GM10266 (cell line): ENCODE measurements at regions not wholly inside any gene's neighbourhood (a gene's known extent, or its start where the extent isn't known, plus 50 kb on each side); places are given as distances from the start of the nearest gene placed in this dataset.
"Not testable (repeated sequence)": the region's sequence is repeated elsewhere in the genome, so short reads cannot be mapped to it uniquely, and the experiment has no call there.

ENCODE experiments used
- DNase-seq: peaks from one replicate; pipeline ENCODE4 v3.0.0; 2012; ENCODE audit errors: extremely low spot score
- TF ChIP-seq, protein P1 (sequence below): IDR thresholded peaks from 2 replicates; pipeline ENCODE4 v1.5.1; 2012; ENCODE audit warnings: mild to moderate bottlenecking, low read depth; ENCODE audit not compliant: control insufficient read depth, insufficient read depth; ENCODE audit errors: missing control alignments

DNA sequence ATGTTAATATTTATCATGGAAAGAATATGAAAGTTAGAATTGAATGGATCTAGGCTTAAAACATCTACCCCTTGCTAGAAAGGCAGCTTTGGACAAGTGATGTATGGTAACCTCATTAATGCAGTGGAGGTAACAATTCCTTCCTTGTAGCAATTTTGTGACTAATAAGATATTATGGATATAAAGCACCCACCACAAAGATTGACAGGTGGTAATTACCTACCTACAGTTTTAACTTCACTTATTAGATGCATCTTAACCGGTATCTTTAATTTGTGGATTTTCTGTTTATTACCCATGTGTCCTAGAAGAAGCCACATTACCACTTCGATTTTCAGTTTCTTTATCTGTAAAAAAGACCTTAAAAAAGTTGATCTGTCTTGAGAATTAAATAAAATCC is 367.0 kb downstream of the DSC3 start:
- TF ChIP-seq, protein P1, sequence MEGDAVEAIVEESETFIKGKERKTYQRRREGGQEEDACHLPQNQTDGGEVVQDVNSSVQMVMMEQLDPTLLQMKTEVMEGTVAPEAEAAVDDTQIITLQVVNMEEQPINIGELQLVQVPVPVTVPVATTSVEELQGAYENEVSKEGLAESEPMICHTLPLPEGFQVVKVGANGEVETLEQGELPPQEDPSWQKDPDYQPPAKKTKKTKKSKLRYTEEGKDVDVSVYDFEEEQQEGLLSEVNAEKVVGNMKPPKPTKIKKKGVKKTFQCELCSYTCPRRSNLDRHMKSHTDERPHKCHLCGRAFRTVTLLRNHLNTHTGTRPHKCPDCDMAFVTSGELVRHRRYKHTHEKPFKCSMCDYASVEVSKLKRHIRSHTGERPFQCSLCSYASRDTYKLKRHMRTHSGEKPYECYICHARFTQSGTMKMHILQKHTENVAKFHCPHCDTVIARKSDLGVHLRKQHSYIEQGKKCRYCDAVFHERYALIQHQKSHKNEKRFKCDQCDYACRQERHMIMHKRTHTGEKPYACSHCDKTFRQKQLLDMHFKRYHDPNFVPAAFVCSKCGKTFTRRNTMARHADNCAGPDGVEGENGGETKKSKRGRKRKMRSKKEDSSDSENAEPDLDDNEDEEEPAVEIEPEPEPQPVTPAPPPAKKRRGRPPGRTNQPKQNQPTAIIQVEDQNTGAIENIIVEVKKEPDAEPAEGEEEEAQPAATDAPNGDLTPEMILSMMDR, result no peak
- no peak for DNase-seq

DNA sequence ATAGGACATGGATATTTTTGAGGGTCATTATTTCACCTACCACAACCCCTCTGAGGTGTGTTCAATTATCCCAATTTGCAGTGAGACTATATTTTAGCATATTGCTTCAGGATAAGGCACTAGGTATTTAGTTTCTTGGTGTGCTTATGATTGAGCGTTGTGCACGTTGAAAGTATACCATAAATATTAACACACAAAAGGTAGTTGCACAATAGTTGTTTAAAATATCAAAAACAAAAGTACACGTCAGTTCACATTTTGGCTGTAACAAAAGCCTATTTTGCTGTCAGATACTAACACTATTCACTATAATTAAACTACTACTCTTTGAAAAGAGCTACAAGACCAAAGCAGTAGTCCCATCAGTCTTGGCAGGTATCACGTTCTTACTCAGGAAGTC is 367.5 kb downstream of the DSC3 start:
- DNase-seq, result no peak
- TF ChIP-seq, protein P1, result no peak

DNA sequence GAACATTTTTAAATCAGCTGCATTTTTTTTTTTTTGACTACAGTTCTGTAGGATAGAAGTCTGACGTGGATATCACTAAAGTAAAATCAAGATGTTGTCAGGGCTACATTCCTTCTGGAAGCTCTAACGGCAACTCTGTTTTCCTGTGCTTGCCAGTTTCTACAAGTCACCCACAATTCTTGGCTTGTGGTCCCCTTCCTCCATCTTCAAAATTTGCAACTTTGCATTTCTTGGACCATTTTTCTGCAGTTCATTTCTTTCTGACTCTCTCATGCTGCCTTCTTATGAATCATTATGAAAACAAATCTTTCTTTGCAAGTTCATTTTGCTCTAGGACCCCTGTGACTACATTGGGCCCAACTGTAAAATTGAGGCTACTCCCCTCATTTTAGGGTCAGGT is 367.9 kb downstream of the DSC3 start:
- TF ChIP-seq, protein P1, result no peak
- no peak for DNase-seq

DNA sequence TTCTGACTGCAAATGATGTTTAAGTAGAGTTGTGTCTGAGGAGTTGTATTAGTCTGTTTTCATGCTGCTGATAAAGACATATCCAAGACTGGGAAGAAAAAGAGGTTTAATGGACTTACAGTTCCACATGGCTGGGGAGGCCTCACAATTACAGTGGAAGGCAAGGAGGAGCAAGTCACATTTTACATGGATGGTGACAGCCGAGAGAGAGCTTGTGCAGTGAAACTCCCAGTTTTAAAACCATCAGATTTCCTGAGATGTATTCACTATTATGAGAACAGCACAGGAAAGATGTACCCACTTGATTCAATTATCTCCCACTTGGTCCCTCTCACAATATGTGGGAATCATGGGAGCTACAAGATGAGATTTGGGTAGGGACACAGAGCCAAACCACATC is 370.1 kb downstream of the DSC3 start:
- DNase-seq, result not testable (repeated sequence)

DNA sequence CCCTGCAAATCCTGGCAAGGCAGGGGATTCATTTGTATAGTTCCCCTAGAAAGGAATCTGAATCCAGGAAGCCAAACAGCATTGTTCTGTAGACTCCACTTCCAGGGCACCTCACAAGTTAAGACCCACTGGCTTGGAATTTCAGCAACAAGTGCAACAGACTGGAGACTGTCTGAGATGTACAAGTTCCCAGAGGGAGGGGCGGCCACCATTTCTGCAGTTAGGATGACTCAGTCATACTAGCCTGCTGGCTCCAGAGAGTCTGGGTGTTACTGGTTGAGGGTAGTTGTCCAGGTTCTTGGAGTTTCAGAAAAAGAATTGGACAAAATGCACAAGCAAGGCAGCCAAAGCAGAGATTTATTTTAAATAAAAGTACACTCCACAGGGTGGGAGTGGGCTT is 384.2 kb downstream of the DSC3 start:
- DNase-seq, result no peak

DNA sequence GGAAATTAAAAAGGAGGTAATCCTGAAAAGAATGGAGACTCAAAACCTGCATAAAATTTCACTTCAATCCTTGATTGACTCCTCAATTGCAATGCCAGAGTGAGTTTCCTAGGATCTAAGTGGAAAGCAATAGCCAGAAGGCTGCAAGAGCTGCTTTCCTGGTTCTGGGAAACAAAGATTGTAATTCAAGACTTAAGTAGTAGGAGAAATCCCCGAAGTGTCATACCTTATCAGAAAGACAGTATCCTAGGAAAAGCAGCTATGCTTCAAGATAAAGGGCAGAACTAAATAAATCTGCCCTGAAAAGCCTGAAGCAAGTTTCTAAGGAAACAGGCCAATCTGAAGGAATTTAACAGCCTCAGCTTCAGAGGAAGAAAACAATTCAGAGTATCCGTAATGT is 390.2 kb downstream of the DSC3 start:
- TF ChIP-seq, protein P1, result no peak
- no peak for DNase-seq

More for the DNA sequence above, 384.2 kb downstream of the DSC3 start:
- TF ChIP-seq, protein P1, result no peak

DNA sequence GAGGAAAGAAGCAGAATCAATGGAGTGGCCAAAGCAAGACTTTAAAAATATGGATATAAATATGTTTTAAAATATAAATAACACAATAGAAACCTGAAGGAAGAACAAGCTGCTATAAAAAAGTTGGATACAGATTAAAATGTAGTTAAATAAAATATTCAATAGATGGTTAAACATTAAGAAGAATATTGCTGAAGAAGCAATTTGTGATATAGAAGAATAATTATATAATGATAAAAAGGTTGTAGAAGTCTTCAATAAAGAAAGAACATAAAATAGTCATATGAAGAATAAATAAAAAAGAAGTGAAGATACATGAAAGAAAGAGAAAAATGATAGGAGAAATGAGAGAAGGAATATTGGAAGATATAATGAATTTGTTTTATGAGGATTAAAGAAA is 392.0 kb downstream of the DSC3 start:
- TF ChIP-seq, protein P1, result no peak
- DNase-seq, result no peak

DNA sequence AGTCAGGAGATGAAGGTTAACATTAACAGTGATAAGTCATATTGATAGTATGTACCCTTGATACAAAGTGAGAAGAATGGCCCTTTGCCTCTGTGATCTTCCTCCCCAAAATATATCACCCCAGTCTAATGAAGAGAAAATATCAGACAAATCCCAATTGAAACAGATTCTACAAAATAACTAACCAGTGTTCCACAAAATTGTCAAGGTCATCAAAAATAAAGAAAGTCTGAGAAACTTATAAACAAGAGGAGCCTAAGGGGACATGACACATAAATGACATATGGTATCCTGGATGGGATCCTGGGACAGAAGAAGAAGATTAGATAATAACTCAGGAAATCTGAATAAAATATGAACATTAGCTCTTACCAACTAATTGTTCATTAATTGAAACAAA is 398.4 kb downstream of the DSC3 start:
- no peak for DNase-seq
- TF ChIP-seq, protein P1, result no peak
